IMR-90 (cell line): ENCODE measurements at regions not wholly inside any gene's neighbourhood (a gene's known extent, or its start where the extent isn't known, plus 50 kb on each side); places are given as distances from the start of the nearest gene placed in this dataset.

ENCODE experiments used
- CEBPB ChIP-seq: IDR thresholded peaks from 2 replicates; pipeline ENCODE4 v1.6.1; 2012; ENCODE audit warnings: low read depth, low read length, improper control_type of control experiment
- CHD1 ChIP-seq: IDR thresholded peaks from 2 replicates; pipeline ENCODE4 v1.6.1; 2012; ENCODE audit warnings: low read depth, low read length, improper control_type of control experiment
- FOS ChIP-seq: fragments of 150-350 bp; IDR thresholded peaks from 2 replicates; pipeline ENCODE4 v1.6.1; 2016; ENCODE audit warnings: low read depth, low read length
- MAFK ChIP-seq: IDR thresholded peaks from 2 replicates; pipeline ENCODE4 v1.6.1; 2012; ENCODE audit warnings: low read depth, low read length, improper control_type of control experiment
- MXI1 ChIP-seq: IDR thresholded peaks from 2 replicates; pipeline ENCODE4 v1.6.1; 2012; ENCODE audit warnings: low read depth, mild to moderate bottlenecking, low read length, moderate library complexity, borderline replicate concordance
- POLR2A ChIP-seq: IDR thresholded peaks from 2 replicates; pipeline ENCODE4 v1.6.1; 2012; ENCODE audit warnings: mild to moderate bottlenecking, low read depth, low read length
- RAD21 ChIP-seq: IDR thresholded peaks from 2 replicates; pipeline ENCODE4 v1.6.1; 2012; ENCODE audit warnings: low read length, improper control_type of control experiment
- RCOR1 ChIP-seq: IDR thresholded peaks from 2 replicates; pipeline ENCODE4 v1.6.1; 2012; ENCODE audit warnings: mild to moderate bottlenecking, low read length, improper control_type of control experiment; ENCODE audit not compliant: insufficient replicate concordance
- TF ChIP-seq, protein P1 (sequence below): fragments of 150-350 bp; IDR thresholded peaks from 2 replicates; pipeline ENCODE4 v1.6.1; 2017; ENCODE audit warnings: mild to moderate bottlenecking, antibody characterized with exemption, low read length, low read depth
- TF ChIP-seq, protein P2 (sequence below): conservative IDR thresholded peaks from 2 replicates; pipeline ENCODE4 v1.5.1; 2012; ENCODE audit warnings: mild to moderate bottlenecking, low read depth, low read length, improper control_type of control experiment

GRCh38 chr1:227459326-227459841, 104.0 kb upstream of the ZNF678 start:
- TF ChIP-seq MXI1 (no peak), POLR2A (no peak), FOS (no peak), MAFK (no peak), RCOR1 (no peak), RAD21 (no peak), CEBPB (no peak), CHD1 (no peak)
- TF ChIP-seq, protein P1, sequence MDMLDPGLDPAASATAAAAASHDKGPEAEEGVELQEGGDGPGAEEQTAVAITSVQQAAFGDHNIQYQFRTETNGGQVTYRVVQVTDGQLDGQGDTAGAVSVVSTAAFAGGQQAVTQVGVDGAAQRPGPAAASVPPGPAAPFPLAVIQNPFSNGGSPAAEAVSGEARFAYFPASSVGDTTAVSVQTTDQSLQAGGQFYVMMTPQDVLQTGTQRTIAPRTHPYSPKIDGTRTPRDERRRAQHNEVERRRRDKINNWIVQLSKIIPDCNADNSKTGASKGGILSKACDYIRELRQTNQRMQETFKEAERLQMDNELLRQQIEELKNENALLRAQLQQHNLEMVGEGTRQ: no peak
- TF ChIP-seq, protein P2, sequence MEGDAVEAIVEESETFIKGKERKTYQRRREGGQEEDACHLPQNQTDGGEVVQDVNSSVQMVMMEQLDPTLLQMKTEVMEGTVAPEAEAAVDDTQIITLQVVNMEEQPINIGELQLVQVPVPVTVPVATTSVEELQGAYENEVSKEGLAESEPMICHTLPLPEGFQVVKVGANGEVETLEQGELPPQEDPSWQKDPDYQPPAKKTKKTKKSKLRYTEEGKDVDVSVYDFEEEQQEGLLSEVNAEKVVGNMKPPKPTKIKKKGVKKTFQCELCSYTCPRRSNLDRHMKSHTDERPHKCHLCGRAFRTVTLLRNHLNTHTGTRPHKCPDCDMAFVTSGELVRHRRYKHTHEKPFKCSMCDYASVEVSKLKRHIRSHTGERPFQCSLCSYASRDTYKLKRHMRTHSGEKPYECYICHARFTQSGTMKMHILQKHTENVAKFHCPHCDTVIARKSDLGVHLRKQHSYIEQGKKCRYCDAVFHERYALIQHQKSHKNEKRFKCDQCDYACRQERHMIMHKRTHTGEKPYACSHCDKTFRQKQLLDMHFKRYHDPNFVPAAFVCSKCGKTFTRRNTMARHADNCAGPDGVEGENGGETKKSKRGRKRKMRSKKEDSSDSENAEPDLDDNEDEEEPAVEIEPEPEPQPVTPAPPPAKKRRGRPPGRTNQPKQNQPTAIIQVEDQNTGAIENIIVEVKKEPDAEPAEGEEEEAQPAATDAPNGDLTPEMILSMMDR: no peak
